ENCODE measurements at regions not wholly inside any gene's neighbourhood (a gene's known extent, or its start where the extent isn't known, plus 50 kb on each side); places are given as distances from the start of the nearest gene placed in this dataset.
A peak's percentile ranks its signal among the peaks of the same experiment; 100 is the strongest.

DNA sequence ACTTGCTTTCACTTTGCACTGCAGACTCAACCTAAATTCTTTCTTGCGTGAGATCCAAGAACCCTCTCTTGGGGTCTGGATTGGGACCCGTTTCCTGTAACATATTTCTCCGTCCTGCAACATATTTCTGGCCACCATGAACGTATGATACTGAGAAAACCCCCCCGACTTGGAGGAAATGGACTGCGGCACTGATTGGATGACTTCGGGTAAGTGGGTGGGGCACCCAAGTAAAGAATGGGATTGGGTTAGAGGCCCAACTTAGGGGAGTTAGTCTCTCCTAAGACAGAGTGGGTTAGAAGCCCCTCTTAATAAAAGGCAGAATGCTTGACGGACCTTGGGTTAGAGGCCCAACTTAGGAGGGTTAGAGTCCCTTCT is 690.4 kb downstream of the UQCRFS1 start:
- no peak for DNase-seq

DNA sequence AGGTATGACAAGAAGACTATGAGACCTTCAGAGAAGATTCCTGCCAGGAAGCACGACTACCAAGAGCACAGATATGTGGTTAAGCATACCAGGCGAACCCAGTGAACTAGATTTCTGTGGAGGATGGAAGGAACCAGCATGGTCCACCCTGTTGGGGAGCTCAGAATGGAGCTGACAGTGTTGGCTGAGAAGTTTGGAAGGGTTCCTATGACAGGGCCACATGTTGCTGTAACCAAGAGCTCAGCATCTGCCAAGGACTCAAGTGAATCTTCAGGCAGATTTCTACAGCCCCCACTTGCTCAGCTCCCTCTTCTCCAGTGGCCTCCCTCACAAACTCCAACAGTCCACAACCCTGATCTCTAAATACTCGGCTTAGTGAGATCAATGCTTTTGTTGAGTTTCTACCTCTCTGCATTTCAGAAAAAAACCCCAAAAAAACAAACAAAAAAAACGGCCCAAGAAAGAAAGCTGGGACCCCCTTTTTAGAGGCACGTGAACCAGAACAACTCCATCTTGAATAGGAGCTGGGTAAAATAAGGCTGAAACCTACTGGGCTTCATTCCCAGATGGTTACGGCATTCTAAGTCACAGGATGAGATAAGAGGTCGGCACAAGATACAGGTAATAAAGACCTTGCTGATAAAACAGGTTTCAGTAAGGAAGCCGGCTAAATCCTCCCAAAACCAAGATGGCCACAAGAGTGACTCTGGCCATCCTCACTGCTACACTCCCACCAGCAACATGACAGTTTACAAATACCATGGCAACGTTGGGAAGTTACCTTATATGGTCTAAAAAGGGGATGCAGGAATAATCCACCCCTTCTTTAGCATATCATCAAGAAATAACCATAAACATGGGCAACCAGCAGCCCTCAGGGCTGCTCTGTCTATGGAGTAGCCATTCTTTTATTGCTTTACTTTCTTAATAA is 691.1 kb downstream of the UQCRFS1 start:
- no peak for DNase-seq

DNA sequence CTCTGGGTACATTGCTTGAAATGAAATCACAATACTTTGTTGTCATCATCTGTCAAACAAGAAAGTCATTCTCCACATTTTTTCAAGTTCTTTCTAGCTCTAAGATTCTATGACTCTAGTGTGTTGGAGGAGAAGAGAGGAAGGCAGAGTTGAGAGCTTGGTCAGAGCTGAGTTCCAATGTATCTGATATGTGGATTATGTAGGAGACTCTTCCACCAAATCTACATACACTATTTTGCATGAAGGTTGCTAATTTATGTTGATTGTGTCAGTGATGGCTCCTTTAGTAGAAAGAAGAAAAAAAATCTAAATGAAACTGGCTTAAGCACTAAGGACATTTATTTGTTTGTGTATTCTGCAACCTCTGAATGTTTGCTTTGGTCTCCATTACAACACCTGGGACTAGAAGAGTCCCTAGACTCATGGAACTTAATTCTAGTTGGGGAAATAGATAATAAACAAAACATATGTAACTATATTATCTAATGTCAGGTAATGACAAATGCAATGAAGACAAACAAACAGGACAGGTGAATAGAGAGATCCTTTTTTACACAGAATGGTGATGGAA is 691.9 kb downstream of the UQCRFS1 start:
- no peak for DNase-seq

DNA sequence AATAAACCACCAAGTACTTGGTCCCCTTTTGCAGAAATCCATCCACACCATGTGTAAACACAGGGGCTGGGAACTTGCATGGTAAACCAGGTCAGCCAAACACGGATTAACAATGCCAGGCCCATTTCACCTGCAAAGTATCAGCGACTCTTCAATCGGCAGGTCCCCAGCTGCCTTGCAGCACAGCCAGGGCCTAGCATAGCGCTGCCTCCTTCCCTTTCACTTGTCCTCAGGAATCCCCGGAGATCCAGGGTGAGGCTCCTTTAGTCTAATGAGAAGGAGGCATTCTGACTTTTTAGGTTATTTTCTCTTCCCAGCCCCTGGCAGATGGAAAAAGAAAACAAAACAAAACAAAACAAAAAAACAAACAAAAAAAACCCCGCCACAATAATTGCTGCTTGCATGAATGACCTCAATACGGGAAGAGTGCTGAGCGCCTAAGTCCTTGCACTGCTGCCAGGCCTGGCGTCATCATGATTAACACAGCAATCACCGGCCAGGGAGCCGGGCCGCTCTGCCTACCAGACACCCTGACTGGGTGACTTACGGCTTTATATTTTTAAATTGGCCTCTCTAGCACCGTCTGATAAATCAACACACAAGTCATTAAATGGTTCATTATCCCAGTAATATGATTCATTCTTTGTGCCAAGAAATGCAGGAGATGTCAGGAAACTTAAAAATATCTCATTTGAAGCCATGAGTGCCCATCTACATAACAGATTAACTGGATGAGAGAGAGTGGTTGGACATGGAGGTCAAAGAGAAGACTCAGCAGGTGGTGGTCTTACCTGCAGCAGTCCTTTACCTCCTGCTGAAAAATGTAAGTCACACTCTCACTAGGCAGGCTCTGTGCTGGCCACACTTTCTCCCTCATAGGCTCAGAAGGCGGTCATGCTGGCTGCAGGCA is 692.7 kb downstream of the UQCRFS1 start:
- no peak for DNase-seq

DNA sequence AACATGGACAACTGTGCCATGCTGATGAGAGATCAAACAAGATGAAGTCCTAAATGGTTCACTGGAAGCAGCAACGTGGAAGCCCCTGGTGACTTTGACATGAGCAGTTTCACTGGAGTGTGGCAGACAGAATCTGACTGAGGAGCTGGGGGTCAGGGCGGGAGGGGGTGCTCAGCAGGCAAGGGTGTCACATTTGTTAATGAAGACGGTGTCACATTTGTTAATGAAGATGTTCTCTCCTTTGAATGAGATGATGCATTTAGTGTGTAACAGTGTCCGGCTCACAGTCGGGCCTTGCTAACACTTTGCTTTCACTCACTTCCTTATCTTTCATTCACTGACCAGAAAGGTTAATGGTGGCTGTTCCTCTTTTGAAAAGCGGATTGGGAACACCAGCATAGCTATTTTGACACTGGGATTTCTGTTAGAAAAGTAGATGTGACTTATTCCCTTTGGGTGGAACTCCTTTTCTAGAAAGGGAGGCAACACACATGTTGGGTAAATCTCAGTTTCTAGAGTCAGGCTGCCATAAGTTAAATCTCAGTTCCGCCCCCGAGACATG is 693.7 kb downstream of the UQCRFS1 start:
- DNase-seq, result no peak

DNA sequence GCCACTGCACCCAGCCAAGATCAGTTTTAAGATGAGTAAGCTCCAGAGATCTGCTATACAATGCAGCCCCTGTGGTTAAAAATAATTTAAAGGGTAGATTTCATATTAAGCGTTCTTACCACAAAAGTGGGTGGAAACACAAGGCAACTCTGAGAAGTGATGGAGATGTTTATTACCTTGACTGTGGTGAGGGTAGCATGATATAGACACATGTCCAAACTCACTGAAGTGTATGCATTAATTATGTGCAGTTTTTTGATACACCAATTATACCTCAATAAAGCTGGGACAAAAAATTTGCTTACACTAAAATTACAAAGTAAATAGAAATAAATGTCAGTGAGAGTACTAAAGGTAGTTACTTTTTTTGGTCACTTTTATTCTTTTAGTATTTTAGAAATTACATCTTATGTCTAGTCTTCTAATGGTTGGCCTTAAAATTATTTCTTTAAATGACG is 696.5 kb downstream of the UQCRFS1 start:
- DNase-seq, result no peak

DNA sequence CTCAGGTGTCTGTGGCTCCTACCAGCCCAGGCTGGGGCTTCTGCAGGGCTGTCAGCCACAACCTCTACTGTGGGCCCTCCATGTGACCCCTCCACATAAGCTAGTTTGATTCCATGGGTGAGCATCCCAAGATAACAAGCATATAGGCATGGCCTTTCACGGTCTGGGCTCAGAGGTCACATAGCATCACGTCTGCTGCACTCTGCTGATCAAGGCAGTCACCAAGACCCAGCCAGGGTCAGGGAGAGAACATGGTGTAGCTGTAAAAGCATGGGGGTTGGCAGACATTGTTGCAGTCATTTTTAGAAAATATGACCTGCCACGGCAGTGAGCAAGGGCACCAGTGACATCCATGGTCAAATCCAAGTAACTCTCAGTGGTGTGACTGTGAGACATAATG is 698.8 kb downstream of the UQCRFS1 start:
- no peak for DNase-seq

DNA sequence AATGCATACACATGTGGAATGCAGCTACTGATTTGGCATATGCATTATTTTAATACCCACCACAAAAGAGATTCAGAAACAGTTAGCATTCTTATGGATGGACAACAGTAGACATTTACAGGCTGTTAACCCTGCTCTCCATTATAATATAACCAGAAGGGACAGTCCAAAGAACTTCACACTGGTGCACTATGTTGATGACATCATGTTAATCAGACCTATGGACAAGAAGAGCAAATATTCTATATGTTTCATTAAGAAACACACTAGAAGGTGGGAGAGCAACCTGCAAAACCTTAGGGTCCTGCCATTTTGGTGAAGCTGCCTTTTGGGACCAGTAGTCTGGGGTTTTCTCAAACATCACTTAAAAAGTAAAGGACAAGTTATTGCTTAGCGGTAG is 701.3 kb downstream of the UQCRFS1 start:
- DNase-seq, result no peak

DNA sequence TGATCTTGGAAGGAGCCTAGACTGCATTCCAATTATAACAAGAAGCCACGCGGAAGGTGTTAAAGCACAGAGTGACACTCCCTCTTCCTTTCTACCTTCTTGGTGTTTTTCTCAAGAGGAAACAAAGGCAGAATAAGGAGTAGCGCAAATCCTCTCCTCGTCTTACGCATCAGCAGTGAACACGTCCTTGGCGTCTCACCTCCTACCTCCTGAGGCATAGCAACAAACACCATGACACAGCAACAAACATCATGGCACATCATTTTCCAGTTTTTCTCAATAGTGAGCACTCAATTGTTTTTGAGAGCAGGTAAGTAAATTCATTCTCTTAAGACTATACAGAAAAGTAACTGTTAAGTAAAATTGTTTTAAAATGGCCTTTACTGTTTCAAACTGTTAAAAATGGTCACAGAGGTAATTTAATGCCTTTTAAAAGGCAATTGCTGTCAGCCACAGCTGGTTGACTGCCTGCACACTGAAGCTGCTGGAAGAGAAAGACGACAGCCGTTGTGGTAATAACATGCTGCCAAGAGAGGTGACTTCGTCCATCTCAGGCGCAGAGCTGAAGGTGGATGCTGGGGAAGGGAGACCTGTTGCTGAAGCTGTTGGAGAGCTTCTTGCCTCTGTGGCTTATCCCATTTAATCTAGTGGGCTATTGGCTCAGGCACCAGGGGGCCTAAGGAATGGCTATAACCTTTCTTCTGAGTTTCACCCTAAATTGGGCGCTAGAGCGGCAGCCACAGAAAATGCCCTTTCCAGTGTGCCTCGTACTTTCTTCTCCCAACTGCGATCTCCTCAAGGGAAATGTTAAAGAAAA is 703.7 kb downstream of the UQCRFS1 start:
- DNase-seq, result no peak

DNA sequence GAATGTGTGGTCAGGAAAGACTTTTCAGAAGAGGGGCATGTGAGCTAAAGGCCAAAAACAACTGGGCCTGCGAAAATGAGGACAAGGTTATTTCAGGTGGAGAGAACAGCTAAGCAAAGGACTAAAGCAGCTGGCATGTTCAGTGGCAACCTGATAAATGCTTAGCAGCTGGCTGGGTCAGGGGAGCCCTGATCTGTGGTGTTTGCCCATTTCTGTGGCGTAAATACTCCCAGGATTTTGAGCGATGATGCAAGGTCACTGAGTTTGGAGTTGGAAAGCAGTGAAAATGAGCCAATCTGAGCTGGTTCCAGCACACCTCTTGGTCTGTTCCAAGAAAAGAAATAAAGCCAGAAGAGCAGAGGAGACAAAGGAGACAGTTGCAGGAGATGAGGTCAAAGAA is 704.3 kb downstream of the UQCRFS1 start:
- no peak for DNase-seq

DNA sequence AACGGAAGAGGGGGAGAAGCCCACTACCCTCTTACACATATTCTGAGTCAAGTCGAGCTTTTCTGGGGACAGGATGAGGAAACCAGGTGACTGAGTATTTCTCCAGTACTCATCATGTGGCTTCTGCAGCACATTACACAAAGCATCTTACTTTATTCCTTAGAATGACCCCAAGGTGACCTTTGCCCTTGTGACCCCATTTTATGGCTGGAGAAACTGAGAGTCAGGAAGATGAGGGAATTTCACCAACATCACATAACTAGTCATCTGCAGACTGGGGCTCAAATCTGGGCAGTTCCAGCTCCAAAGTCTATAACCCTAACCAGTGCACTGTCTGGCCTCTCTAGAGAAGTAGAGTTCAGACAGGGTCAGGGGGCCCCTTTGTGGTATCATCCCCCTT is 707.0 kb downstream of the UQCRFS1 start:
- DNase-seq, result no peak

DNA sequence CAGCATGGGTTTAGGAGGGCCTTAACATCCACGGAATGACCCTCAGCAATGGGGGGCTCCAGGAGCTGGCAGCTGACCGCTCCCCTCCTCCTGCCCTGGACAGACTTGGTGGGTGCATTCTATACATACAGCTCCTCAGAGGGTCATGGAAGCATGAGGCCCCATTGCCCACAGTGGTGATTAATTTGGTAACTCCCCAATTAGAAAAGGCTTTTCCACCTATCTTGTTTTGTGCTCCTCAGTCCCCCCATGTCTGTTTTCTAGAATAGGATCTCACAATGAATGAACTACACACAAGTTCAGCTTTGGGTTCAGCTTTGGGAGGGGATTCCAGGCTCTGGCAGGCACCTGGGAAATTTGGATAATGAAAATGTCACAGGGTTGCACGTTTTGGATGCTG is 707.8 kb downstream of the UQCRFS1 start:
- no peak for DNase-seq

DNA sequence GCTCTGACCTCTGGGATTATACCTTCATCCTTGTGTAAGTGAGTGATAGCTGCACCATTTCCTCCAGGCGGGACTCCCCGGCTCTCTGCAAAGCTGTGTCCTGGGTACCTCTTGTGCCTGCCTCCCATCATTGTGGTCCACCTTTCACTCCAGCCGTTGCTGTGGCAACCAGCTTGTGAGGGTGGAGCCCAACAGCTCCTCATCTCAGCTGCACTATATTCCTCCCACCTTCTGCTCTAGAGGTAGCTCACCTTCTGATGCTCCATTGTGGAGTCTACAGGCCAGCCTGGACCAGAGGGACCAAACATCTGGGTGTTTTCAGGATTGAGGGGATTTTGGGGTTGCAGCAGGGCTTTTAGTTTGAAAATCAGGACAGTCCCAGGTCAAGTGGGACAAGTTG is 708.2 kb downstream of the UQCRFS1 start:
- DNase-seq, result no peak

DNA sequence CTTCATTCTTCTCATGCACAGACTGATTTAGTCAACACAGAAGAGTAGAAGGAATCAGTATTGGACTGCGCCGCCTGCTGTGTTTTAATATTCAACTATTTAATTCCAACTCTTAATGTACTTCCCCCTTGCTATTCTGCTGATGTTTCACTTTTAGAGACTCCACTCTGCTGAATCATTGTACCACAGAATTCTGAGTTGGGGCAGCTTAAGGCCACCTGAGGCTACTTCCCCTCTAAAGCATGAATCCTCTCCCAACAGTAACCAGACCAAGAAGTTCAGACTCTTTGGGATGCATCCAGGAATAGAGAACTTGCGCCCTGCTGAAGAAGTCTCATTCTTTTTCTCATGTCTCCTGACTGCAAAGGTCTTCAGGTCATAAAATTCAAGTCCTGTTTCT is 708.8 kb downstream of the UQCRFS1 start:
- DNase-seq, result no peak

DNA sequence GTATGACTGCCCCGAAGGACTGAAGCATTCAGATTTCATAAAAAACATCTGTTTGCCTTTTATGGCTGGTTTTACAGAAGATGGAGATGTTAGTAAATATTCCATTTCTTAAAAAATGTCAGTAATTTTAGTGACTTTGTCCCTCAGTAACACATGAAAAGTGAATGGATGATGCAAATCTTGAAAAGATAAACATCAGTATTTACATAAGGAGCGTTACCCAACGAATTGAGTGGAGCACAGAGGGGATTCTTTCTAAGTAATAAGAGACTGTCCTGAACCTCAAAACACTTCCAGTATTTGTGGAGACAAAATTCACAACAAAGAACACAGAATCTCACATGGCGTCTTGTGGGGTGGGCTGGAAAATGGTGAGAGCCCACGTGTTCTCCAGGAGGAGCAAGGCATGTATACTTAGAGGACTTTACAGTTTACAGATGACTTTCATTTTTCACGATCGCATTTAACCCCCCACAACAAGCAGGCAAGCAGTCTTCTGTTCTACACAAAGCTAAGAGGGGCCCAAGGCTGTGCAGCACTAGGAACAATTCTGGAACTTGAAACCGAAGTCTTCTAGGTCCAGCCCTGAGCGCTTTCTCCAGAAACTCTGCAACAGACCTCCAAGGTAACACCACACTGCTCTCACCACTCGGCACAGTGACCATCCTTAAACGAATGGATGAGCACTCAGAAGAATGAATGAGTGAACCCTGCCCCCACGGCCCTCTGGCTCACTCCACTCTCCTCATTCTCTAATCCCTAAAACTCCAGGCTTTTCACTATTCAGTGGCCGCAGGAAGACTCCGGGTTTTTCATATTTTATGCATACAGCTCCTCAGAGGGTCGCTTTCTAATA is 709.8 kb downstream of the UQCRFS1 start:
- no peak for DNase-seq

DNA sequence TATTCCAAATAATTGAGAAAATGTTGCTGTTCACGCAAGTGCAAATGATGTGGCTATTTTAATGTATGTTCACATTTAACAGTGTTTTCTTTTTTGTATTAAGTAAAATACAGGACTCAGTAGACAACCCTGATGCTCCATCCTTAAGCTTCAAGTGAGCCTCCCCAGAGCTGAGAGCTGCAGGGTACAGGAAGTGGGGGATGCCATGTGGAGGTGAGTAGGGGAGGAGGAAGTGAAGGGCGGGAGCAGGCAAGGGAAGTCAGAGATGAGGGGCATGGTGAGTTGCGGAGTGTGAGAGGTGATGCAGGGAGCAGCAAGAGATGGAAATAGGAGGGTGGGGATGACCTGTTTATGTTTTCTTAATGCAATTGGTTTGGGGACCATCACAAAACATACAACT is 711.0 kb downstream of the UQCRFS1 start:
- DNase-seq, result peak in 1 of 5 experiments; percentile 10

DNA sequence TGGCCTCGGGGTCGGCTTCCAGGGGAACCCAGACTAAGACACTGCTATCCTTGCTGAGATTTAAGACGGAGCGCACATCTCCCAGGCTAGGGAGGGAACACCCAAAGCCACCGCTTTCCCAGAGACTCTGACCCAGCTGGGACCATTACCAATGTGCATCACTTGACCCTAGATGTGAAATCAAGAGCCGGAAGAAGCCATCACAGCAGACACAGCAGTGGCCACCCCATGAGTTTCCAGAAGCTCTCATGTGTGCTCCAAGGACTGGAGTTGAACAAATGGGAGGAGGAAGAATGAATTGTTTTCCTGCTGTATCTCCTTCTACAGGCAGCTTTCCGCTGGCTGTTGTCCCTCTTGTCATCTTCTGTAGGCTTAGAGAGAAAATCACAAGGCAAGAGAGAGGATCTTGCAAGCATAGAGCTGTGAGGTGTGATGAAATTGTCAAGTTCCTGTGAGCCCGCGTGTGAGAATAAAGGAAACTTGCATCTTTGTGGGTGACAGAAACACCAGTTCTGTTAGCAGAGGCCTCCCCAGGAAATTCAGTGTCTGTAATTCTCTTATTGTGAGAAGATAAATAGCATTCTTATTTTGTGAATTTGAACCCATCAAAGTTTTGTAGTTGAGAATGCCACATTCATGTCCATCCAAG is 711.8 kb downstream of the UQCRFS1 start:
- DNase-seq, result peak in 1 of 5 experiments; percentile 32

DNA sequence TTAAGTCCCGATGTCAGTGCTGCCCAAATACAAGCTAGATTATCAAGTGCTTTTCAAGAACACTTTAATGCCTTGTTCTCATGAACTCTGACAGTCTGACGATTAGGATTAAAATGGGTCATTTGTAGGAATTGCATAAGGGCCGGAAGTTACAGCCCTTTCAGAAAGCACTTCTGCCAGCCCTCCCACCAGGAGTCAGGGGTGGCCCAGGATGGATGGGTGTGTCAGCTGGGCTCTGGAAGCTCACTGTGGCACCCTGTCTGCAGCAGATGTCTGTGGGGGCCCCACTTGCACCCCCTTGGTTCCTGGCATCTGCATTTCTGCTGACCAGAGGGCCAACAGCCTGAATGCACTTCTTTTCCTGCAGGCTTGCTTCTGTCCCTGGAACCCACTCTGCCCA is 712.7 kb downstream of the UQCRFS1 start:
- DNase-seq, result no peak

DNA sequence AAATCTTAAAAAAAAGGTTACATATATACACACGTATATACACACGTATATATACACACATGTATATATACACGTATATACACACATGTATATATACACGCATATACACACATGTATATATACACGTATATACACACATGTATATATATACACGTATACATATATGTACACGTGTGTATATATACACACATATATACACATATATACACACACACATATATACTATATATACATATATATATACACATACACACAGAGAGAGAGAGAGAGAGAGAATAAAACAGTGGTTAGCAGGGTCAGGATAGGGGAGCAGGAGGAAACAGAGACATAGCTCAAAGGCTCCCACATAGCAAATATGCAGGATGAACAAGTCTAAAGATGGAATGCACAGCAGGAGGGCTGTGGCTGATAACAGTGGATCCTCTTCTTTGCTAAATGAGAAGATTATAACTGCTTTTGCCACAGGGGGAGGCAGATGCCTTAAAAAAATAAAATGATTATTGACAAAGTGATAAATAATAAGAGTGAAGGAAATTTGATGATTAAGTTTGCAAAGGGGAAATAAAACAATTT is 714.5 kb downstream of the UQCRFS1 start:
- DNase-seq, result no peak

DNA sequence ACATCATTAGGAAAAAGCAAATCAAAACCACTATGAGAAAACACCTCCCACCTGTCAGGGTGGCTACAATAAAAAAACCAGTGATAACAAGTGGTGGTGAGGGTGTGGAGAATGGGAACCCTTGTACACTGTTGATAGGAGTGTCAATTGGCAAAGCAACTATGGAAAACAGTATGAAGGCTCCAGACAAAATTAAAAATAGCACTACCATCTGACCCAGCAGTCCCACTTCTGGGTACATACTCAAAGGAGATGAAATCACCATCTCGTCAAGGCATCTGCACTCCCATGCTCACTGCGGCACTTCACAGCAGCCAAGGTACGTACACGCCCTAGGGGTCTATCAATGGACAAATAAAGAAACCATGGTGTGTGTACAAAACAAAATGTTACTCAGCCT is 715.1 kb downstream of the UQCRFS1 start:
- DNase-seq, result no peak
